ENCODE measurements at regions not wholly inside any gene's neighbourhood (a gene's known extent, or its start where the extent isn't known, plus 50 kb on each side); places are given as distances from the start of the nearest gene placed in this dataset.

GRCh38 chr5:176742246-176743105, 67.9 kb upstream of the UNC5A start:
- H3K27ac ChIP-seq = no peak overlapping the region
- no peaks in the 10 kb centered on the region for H3K27me3 ChIP-seq (ENCODE audit: insufficient read depth, low read depth, severe bottlenecking)
- no peak for DNase-seq
- peak overlapping the region; percentile 34 for H3K4me3 ChIP-seq (ENCODE audit: low read depth, low read length)
- no peaks in the 10 kb centered on the region for H3K9me3 ChIP-seq (ENCODE audit: severe bottlenecking)
- no peak for TF ChIP-seq CTCF (IDR thresholded peaks at IDR 0.05; ENCODE audit: low read depth, low read length)
- H3K36me3 ChIP-seq = no peaks in the 10 kb centered on the region

- H3K4me3 ChIP-seq (ENCODE audit: low read depth, low read length) = peak overlapping the region; percentile 34
- peak overlapping the region; percentile 29 for H3K27ac ChIP-seq
- DNase-seq = peak; percentile 17
- H3K27me3 ChIP-seq (ENCODE audit: insufficient read depth, low read depth, severe bottlenecking) = no peaks in the 10 kb centered on the region
- no peak for TF ChIP-seq CTCF (IDR thresholded peaks at IDR 0.05; ENCODE audit: low read depth, low read length)
- H3K36me3 ChIP-seq = no peaks in the 10 kb centered on the region
- no peaks in the 10 kb centered on the region for H3K9me3 ChIP-seq (ENCODE audit: severe bottlenecking)
These were observed 67.1 kb upstream of the UNC5A start for GRCh38 chr5:176743136-176743861.

- no peak overlapping the region for H3K27ac ChIP-seq
- no peak for TF ChIP-seq CTCF (IDR thresholded peaks at IDR 0.05; ENCODE audit: low read depth, low read length)
- peak overlapping the region; percentile 34 for H3K4me3 ChIP-seq (ENCODE audit: low read depth, low read length)
- H3K9me3 ChIP-seq (ENCODE audit: severe bottlenecking) = no peaks in the 10 kb centered on the region
- no peak for DNase-seq
- H3K27me3 ChIP-seq (ENCODE audit: insufficient read depth, low read depth, severe bottlenecking) = no peaks in the 10 kb centered on the region
- no peaks in the 10 kb centered on the region for H3K36me3 ChIP-seq
These were observed 66.3 kb upstream of the UNC5A start for GRCh38 chr5:176743868-176744583.

- H3K27me3 ChIP-seq (ENCODE audit: insufficient read depth, low read depth, severe bottlenecking) = no peaks in the 10 kb centered on the region
- H3K36me3 ChIP-seq = no peaks in the 10 kb centered on the region
- no peak for DNase-seq
- no peak overlapping the region for H3K4me3 ChIP-seq (ENCODE audit: low read depth, low read length)
- no peaks in the 10 kb centered on the region for H3K9me3 ChIP-seq (ENCODE audit: severe bottlenecking)
- peak; percentile 15; the same call in 1 of the 2 replicates for TF ChIP-seq CTCF (IDR thresholded peaks at IDR 0.05; ENCODE audit: low read depth, low read length)
- H3K27ac ChIP-seq = no peak overlapping the region
These were observed 65.8 kb upstream of the UNC5A start for GRCh38 chr5:176744584-176744965.

- Histone ChIP-seq H3K27ac (no peak overlapping the region), H3K27me3 (ENCODE audit: insufficient read depth, low read depth, severe bottlenecking) (no peaks in the 10 kb centered on the region), H3K4me3 (ENCODE audit: low read depth, low read length) (no peak overlapping the region), H3K36me3 (no peaks in the 10 kb centered on the region), H3K9me3 (ENCODE audit: severe bottlenecking) (no peaks in the 10 kb centered on the region)
- no peak for DNase-seq
- TF ChIP-seq CTCF (IDR thresholded peaks at IDR 0.05; ENCODE audit: low read depth, low read length) = no peak
These were observed 62.7 kb upstream of the UNC5A start for GRCh38 chr5:176747670-176748072.

Measured in WERI-Rb-1 (cell line).